GM21576 (cell line): ENCODE measurements at regions not wholly inside any gene's neighbourhood (a gene's known extent, or its start where the extent isn't known, plus 50 kb on each side); places are given as distances from the start of the nearest gene placed in this dataset.

ENCODE experiments used
- ATAC-seq: cut with Tn5 transposase; IDR thresholded peaks from one replicate; pipeline ENCODE4 v1.9.1; 2021; ENCODE audit warnings: mild to moderate bottlenecking, moderate library complexity; ENCODE audit not compliant: unreplicated experiment

GRCh38 chr1:47696737-47697441 lies 259.0 kb downstream of the FOXD2 start:
- no peak for ATAC-seq

- ATAC-seq = no peak
These were observed 259.9 kb downstream of the FOXD2 start for GRCh38 chr1:47697616-47698335.

GRCh38 chr1:47699492-47700235 lies 261.8 kb downstream of the FOXD2 start:
- ATAC-seq = no peak

GRCh38 chr1:47701283-47701682 lies 263.4 kb downstream of the FOXD2 start:
- ATAC-seq = no peak

GRCh38 chr1:47701741-47702515 lies 264.1 kb downstream of the FOXD2 start:
- no peak for ATAC-seq

GRCh38 chr1:47703156-47703825 lies 265.4 kb downstream of the FOXD2 start:
- ATAC-seq = no peak

- ATAC-seq = no peak
These were observed 266.2 kb downstream of the FOXD2 start for GRCh38 chr1:47703981-47704596.

- no peak for ATAC-seq
These were observed 267.8 kb downstream of the FOXD2 start for GRCh38 chr1:47705517-47706130.

- ATAC-seq = no peak
These were observed 269.7 kb downstream of the FOXD2 start for GRCh38 chr1:47707503-47707902.

- ATAC-seq = no peak
These were observed 270.2 kb downstream of the FOXD2 start for GRCh38 chr1:47708019-47708535.

- no peak for ATAC-seq
These were observed 270.8 kb downstream of the FOXD2 start for GRCh38 chr1:47708658-47709018.

GRCh38 chr1:47709019-47709871 lies 271.4 kb downstream of the FOXD2 start:
- no peak for ATAC-seq

- ATAC-seq = no peak
These were observed 272.0 kb downstream of the FOXD2 start for GRCh38 chr1:47709872-47710231.

- peak; percentile 53 for ATAC-seq
These were observed 272.7 kb downstream of the FOXD2 start for GRCh38 chr1:47710329-47711071.
